ENCODE measurements at regions not wholly inside any gene's neighbourhood (a gene's known extent, or its start where the extent isn't known, plus 50 kb on each side); places are given as distances from the start of the nearest gene placed in this dataset.

DNA sequence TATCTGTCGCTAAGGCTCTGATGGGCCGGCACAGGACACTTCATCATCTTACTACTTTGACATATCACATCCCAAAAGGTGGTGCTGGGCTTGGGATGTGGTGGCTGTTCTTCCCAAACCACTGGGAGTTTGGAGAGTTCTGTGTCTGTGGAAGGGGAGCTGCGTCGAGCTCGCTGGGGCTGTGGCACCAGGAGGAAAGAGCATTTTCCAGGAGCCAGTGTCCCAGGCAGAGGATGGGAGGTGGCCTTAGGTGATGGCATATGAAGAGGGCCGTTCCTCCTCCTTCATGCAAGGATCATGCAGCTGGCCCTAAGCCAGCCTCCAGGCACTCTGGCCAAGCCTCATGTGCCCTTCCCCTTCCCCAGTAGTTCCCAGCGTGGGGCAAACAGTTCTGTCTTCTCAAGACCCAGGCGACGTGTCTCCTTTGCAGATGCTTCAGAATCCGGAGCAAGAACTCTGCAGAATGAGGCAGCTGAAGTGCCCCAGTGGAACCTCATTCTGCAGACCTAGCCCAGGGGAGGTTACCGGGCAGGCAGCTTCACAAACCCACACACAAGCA, 89.4 kb upstream of the TNRC6C start:
- no peak for DNase-seq

- no peak for DNase-seq
Observed at GRCh38 chr17:77869665-77870132, 88.8 kb upstream of the TNRC6C start.

DNA sequence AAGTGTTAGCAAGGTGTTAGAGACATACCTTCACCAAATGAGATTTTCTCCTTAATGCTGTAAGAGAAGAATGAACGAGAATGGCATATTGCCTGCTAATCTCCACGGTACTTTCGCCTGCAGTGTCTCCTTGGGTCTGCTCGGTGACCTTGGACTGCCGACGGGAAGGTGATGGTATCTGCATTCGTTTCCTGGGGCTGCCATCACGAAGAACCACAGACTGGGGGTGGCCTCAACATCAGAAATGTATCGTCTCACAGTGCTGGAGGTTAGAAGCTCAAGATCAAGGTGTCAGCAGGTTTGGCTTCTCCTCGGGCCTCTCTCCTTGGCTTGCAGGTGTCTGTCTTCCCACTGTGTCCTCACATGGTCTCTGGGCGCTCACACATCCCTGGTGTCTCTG, 86.3 kb upstream of the TNRC6C start:
- DNase-seq = no peak

DNA sequence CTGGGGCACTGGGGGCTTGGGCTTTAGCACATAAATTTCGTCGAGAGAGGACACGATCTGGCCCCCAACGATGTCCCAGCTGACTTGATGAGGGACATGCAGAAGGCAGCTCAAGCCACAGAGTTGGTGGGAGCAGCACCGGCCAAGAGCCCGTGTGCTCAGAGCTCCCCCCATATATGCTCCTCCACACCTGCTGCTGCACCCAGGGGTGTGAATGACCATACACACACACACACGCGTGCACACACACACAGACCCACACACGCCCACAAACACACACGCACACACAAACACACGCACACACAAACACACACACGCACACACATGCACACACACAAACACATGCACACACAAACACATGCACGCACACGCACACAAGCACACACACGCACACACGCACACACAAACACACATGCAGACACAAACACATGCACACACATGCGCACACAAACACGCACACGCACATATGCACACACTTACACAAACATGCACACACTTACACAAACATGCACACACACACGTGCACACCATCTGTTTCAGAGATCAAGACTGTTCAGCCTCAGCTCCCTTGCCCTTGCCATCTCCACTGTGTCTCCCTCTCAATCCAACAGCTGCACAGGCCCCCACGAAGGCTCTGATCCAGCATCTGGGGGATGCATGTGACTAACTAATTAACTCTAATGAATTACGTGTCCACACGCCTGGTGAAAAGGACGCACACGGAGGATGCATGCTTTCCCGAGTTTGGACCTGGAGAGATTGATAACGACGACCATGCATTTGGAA, 85.6 kb upstream of the TNRC6C start:
- no peak for DNase-seq

GRCh38 chr17:77873500-77874302, 84.8 kb upstream of the TNRC6C start:
- DNase-seq = no peak

GRCh38 chr17:77874303-77875050, 84.0 kb upstream of the TNRC6C start:
- DNase-seq = no peak

- no peak for DNase-seq
Observed at GRCh38 chr17:77875051-77875780, 83.3 kb upstream of the TNRC6C start.

GRCh38 chr17:77875881-77876509, 82.5 kb upstream of the TNRC6C start:
- no peak for DNase-seq

DNA sequence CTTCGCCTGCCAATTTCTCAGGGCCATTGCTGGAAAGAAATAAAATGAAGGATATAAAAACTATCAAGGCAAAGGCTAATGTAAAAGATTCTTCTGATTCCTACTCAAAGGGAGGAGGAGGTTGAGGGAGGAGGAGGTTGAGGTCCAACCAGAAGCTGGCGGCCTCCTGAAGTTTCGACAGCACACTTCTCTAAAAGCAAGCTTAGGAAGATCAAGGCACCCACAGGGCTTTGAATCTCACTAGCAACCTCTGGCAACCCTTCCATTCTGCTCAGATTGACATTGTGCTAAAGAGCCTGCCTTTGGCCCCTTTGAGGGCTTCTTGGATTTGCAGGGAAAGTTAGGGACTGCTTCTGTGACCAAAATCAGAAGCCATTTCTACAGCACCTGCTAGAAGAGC, 81.5 kb upstream of the TNRC6C start:
- DNase-seq = no peak

GRCh38 chr17:77877646-77878355, 80.7 kb upstream of the TNRC6C start:
- DNase-seq = no peak

DNA sequence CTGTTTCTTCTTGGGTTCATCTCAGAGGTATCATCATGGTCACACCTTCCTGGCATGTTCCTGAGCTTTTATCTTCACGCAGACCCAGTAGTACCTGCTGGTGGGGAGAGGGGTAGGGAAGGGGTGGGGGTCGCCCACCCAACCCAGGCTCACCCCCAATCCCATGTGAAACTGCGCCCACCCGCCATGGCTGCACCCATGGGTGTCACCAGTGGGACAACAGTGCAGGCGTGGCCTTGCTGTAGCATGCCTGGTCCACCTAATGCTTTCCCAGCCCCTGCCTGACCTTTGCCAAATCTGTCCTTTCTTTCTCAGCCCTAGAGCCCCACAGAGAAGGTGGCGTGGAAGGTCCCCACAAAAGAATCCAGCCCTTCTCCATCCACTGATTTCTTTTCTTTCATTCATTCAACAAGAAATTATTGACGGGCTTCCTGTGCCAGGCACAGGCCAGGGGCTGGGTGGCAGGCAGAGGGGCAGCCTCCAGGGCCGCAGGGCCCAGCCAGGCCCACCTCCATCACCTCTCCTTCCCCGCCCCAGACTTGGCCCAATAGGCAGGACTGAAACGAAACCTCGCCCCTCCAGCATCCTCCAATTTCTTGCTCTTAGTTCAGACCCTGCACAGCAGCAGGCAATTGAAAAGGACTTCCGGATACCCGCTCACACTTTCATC, 79.1 kb upstream of the TNRC6C start:
- DNase-seq = no peak

- no peak for DNase-seq
Observed at GRCh38 chr17:77879896-77880280, 78.6 kb upstream of the TNRC6C start.

DNA sequence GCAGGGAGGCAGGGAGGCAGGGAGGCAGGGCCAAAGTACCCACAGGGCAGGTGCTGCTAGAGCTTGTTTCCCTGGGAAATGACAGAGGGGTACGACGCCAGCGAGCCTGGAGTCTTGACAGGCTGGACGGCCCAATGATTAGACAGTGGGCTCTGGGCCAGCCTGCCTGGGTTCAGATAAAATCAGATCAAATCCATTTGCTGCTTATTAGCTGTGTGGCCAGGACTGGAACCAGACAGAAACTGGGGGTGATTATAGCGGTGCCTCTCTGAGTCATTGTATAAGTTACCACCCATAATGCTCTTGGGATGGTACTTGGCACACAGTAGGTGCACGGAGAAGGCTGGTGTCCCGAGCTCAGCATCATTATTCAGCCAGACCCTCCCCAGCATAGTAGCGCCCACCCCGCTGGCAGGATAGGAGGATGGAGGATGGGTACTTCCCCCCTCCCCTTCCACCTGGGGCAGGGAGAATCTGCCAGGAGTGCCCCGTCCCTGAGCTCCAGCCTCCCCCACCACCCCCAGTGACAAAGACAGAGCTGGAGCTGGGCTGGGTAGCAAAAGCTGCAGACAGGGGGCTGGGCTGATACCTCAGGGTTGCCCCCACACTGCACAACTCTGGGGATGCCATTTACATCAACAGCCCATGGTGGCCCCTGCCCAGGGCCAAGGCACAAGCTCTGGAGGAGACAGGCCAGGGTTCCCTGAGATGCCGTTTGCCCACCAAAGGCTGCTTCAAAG, 77.6 kb upstream of the TNRC6C start:
- no peak for DNase-seq

- no peak for DNase-seq
Observed at GRCh38 chr17:77881545-77881944, 77.0 kb upstream of the TNRC6C start.

DNA sequence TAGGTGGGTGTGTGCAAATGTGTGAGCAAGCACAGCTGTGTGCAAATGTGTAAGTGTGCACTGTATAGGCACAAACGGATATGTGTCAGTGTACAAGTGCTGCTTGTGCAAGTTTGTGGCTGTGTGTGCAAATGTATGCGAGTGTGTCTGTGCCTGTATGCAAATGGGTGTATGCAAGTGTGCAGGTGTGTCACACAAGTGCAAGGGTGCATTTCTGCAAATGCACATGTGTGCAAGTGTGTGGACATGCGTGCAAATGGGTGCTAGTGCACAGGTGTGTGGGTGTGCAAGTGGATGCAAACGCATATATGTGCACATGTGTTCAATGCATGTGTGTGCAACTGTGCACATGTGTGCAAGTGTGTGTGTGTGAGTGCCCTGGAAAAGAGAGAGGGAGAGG, 76.5 kb upstream of the TNRC6C start:
- DNase-seq = no peak

GRCh38 chr17:77882481-77883212, 75.9 kb upstream of the TNRC6C start:
- no peak for DNase-seq

GRCh38 chr17:77883213-77883650, 75.3 kb upstream of the TNRC6C start:
- DNase-seq = no peak

DNA sequence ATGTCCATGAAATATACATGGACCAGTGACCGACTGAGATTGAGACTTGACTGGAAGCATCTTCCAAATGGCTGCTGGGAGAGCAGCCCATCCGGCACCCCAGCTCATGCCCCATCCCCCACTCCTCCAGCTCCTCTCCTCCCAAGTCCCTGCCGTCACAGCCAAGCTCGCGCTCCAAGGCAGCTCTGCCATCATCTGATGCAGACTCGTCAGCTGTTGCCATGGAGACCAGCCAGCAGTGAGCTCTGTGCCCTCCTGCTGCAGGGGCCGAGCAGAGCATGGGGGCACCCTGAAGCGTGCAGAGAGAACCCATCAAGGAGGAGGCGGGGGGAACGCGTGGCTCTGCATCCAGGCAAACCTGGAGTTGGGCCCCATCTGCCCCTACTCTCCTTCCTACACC, 74.5 kb upstream of the TNRC6C start:
- peak; percentile 58 for DNase-seq

DNA sequence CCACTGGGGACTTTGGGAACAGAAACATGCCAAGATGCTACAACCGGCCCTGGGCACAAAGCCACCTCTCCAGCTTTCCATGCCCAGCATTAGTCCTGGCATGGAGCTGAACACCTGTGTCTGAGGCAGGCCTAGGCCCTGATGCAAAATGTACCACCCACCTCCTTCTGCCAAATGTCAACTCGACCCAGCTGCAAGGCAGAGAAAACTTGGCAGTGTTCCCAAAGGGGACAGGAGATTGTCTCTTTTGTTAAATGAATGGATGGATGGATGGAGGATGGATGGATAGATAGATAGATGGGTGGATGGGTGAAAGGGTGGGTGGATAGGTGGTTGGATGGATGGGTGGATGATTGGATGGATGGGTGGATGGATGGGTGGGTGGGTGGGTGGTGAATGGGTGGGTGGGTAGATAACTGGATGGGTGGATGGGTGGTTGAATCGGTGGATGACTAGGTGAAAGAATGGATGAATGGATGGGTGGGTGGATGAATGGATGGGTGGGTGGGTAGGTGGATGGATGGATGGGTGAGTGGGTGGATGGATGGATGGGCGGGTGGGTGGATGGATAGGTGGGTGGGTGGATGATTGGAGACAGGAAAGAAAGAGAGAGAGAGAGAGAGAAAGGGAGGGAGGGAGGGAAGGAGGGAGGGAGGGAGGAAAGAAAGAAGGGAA, 73.4 kb upstream of the TNRC6C start:
- DNase-seq = peak; percentile 7

Data from NCI-H146 (cell line).